ENCODE measurements at regions not wholly inside any gene's neighbourhood (a gene's known extent, or its start where the extent isn't known, plus 50 kb on each side); places are given as distances from the start of the nearest gene placed in this dataset.

- POLR2A ChIA-PET: no interaction called here
- Histone ChIP-seq H3K27me3 (replicated peaks in 1 of 4; ENCODE audit: control extremely low read depth in 1 of 4, control insufficient read depth in 3 of 4, insufficient read depth in 4 of 4, low read length in 3 of 4) (peaks cover 0 to 3% (median 0%) of the 10 kb centered on the region in 4 experiments), H4K20me1 (ENCODE audit: control insufficient read depth, insufficient read depth, low read length, poor library complexity, severe bottlenecking) (no peaks in the 10 kb centered on the region), H3K4me1 (ENCODE audit: control insufficient read depth in 2 of 2, insufficient read depth in 2 of 2, low read length in 2 of 2) (no peaks in the 10 kb centered on the region), H2AFZ (ENCODE audit: insufficient read depth, low read depth, low read length, poor library complexity, severe bottlenecking) (no peak overlapping the region), H3K4me3 (ENCODE audit: control extremely low read depth in 1 of 5, extremely low read depth in 1 of 5, insufficient read depth in 1 of 5, low read depth in 2 of 5, low read length in 4 of 5) (no peak overlapping the region), H3K4me2 (replicated peaks; ENCODE audit: low read depth, low read length, poor library complexity, severe bottlenecking) (no peak overlapping the region), H3K36me3 (replicated peaks in 1 of 2; ENCODE audit: control extremely low read depth in 1 of 2, control insufficient read depth in 1 of 2, extremely low read depth in 1 of 2, insufficient read depth in 2 of 2, low read length in 1 of 2) (no peaks in the 10 kb centered on the region), H3K9me3 (ENCODE audit: control extremely low read depth in 1 of 3, control insufficient read depth in 2 of 3, insufficient read depth in 1 of 3, low read length in 2 of 3) (peaks cover 0 to 4% (median 0%) of the 10 kb centered on the region in 3 donors), H3K9ac (ENCODE audit: low read length) (no peak overlapping the region), H3K79me2 (ENCODE audit: control insufficient read depth, insufficient read depth, low read length) (no peaks in the 10 kb centered on the region), H3K27ac (ENCODE audit: low read length in 2 of 2) (no peak overlapping the region)
- no peak for TF ChIP-seq EZH2 (IDR thresholded peaks at IDR 0.05; ENCODE audit: borderline replicate concordance, insufficient read depth, low read depth, low read length, poor library complexity, severe bottlenecking)
- no peak for TF ChIP-seq CTCF (IDR thresholded peaks at IDR 0.05)
- Mint-ChIP-seq H3K27ac (no peak overlapping the region), H3K27me3 (peaks cover 22% of the 10 kb centered on the region), H3K9me3 (ENCODE audit: insufficient read depth) (no peaks in the 10 kb centered on the region), H3K4me3 (no peak overlapping the region), H3K4me1 (no peaks in the 10 kb centered on the region)
- DNase-seq (no peak), ATAC-seq (ENCODE audit: low read depth) (no peak)
- intact Hi-C loops (cut with micrococcal nuclease): no loop called here
- WGBS (ENCODE audit: insufficient coverage): no CpG with 5 or more reads among the region's 1 CpG
- CTCF ChIA-PET: no interaction called here
Observed at GRCh38 chr1:70490153-70490552, 79.1 kb downstream of the CTH start.

- ChIA-PET CTCF (interaction anchor here (1.2 kb wide), 1 partner anchor 362 kb away, joined by 3 read pairs; no protein-coding TSS in a partner anchor), POLR2A (no interaction called here)
- no peak for ATAC-seq (ENCODE audit: low read depth)
- no peaks in the 10 kb centered on the region for H3K9me3 Mint-ChIP-seq (ENCODE audit: insufficient read depth)
- DNase-seq: no peak
- H3K4me3 Mint-ChIP-seq: no peak overlapping the region
- H3K27me3 Mint-ChIP-seq: peaks cover 23% of the 10 kb centered on the region
- intact Hi-C loops (cut with micrococcal nuclease): no loop called here
- Histone ChIP-seq H3K9ac (ENCODE audit: low read length) (no peak overlapping the region), H3K4me1 (ENCODE audit: control insufficient read depth in 2 of 2, insufficient read depth in 2 of 2, low read length in 2 of 2) (no peaks in the 10 kb centered on the region), H3K27me3 (replicated peaks in 1 of 4; ENCODE audit: control extremely low read depth in 1 of 4, control insufficient read depth in 3 of 4, insufficient read depth in 4 of 4, low read length in 3 of 4) (no peaks in the 10 kb centered on the region), H3K4me2 (replicated peaks; ENCODE audit: low read depth, low read length, poor library complexity, severe bottlenecking) (no peak overlapping the region), H2AFZ (ENCODE audit: insufficient read depth, low read depth, low read length, poor library complexity, severe bottlenecking) (no peak overlapping the region), H3K9me3 (ENCODE audit: control extremely low read depth in 1 of 3, control insufficient read depth in 2 of 3, insufficient read depth in 1 of 3, low read length in 2 of 3) (no peaks in the 10 kb centered on the region), H3K4me3 (ENCODE audit: control extremely low read depth in 1 of 5, extremely low read depth in 1 of 5, insufficient read depth in 1 of 5, low read depth in 2 of 5, low read length in 4 of 5) (no peak overlapping the region), H3K36me3 (replicated peaks in 1 of 2; ENCODE audit: control extremely low read depth in 1 of 2, control insufficient read depth in 1 of 2, extremely low read depth in 1 of 2, insufficient read depth in 2 of 2, low read length in 1 of 2) (no peaks in the 10 kb centered on the region), H3K27ac (ENCODE audit: low read length in 2 of 2) (no peak overlapping the region), H3K79me2 (ENCODE audit: control insufficient read depth, insufficient read depth, low read length) (no peaks in the 10 kb centered on the region), H4K20me1 (ENCODE audit: control insufficient read depth, insufficient read depth, low read length, poor library complexity, severe bottlenecking) (no peaks in the 10 kb centered on the region)
- H3K4me1 Mint-ChIP-seq: no peaks in the 10 kb centered on the region
- H3K27ac Mint-ChIP-seq: no peak overlapping the region
- no peak for TF ChIP-seq EZH2 (IDR thresholded peaks at IDR 0.05; ENCODE audit: borderline replicate concordance, insufficient read depth, low read depth, low read length, poor library complexity, severe bottlenecking)
- TF ChIP-seq CTCF (IDR thresholded peaks at IDR 0.05): no peak
- WGBS (ENCODE audit: insufficient coverage): no CpG with 5 or more reads among the region's 2 CpGs
Observed at GRCh38 chr1:70495370-70495769, 84.3 kb downstream of the CTH start.
